ENCODE measurements at regions not wholly inside any gene's neighbourhood (a gene's known extent, or its start where the extent isn't known, plus 50 kb on each side); places are given as distances from the start of the nearest gene placed in this dataset.

DNA sequence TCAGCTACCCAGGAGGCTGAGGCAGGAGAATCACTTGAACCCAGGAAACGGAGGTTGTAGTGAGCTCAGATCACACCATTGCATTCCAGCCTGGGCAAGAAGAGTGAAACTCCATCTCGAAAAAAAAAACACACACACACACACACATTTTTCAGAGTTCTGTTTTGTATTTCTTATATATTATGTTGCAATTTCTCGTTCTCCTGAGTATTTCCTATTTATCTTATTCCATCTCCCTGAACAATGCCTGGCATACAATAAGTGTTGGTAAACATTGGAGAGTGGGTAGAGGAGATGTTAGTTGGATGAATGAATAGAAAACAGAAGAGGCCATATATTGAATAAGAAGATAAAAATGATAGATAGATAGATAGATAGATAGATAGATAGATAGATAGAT, 167.8 kb upstream of the CDH5 start (continued):
- TF ChIP-seq SRF (IDR thresholded peaks at IDR 0.05; ENCODE audit: low read depth) (no peak), YY1 (IDR thresholded peaks at IDR 0.05; ENCODE audit: extremely low read depth, insufficient replicate concordance, low read depth, low read length) (no peak)

DNA sequence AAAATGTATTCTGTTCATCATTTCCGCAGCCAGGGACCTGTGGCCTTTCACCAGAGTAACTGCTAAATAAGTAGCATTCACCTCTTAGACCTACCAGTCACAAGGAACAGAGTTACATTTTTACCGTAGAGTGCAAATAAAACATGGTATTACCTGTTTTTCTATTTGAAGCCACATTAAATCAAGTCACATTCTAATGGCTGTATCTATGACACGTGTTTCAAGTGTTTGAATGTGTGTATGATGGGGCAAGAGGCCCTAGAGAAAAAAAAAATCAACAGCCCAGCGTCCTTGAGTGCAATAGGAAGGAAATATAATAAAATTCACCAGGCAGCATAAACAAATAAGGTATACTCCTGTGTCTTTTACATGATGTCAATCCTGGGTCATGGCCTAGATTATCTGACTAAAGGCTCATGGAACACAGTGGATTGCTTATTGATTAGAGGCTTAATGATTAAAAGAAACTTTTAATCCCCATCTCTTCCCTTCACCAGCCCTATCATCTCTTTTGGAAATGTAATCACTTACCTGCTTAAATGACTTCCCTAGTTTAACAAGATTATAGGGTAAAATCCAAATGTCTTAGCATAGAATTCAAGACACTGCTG, 168.7 kb upstream of the CDH5 start:
- RAD21 ChIA-PET (ENCODE audit: low non-redundant PET in 1 of 2, low total read pairs in 2 of 2, uncharacterized antibody in 2 of 2, unreplicated experiment in 2 of 2) = no interaction called here
- Histone ChIP-seq H3K79me2 (ENCODE audit: insufficient read depth, low read length) (no peaks in the 10 kb centered on the region), H3K4me3 (replicated peaks in 1 of 2; ENCODE audit: low read depth in 1 of 2, low read length in 2 of 2) (no peak overlapping the region), H2AFZ (ENCODE audit: low read depth, low read length, poor library complexity, severe bottlenecking) (no peak overlapping the region), H3K9ac (ENCODE audit: low read length) (no peak overlapping the region), H3K27ac (ENCODE audit: low read depth, low read length) (no peak overlapping the region), H3K36me3 (ENCODE audit: control insufficient read depth in 1 of 2, insufficient read depth in 2 of 2, low read length in 2 of 2) (no peaks in the 10 kb centered on the region), H3K27me3 (ENCODE audit: insufficient read depth, low read length) (peaks cover 9% of the 10 kb centered on the region), H3K9me2 (ENCODE audit: insufficient read depth) (no peaks in the 10 kb centered on the region), H4K20me1 (ENCODE audit: insufficient read depth) (no peaks in the 10 kb centered on the region), H3K9me3 (ENCODE audit: control insufficient read depth in 1 of 2, insufficient read depth in 1 of 2, low read depth in 1 of 2, low read length in 2 of 2) (no peaks in the 10 kb centered on the region), H3K4me1 (ENCODE audit: control insufficient read depth in 1 of 2, insufficient read depth in 2 of 2, low read length in 2 of 2) (no peaks in the 10 kb centered on the region), H3K4me2 (ENCODE audit: low read length) (no peak overlapping the region)
- POLR2A ChIA-PET = no interaction called here
- no TSS peak for BruUV-seq (replicated peaks)
- TF ChIP-seq ELF1 (IDR thresholded peaks at IDR 0.05; ENCODE audit: borderline replicate concordance, low read depth) (no peak), ZNF274 (IDR thresholded peaks at IDR 0.05; ENCODE audit: low read depth, low read length) (no peak), ZBTB33 (IDR thresholded peaks at IDR 0.05; ENCODE audit: extremely low read depth, insufficient replicate concordance, low read length) (no peak), SP1 (IDR thresholded peaks at IDR 0.05; ENCODE audit: low read depth) (no peak), POLR2A (IDR thresholded peaks at IDR 0.05; ENCODE audit: borderline replicate concordance, extremely low read depth, insufficient read depth, insufficient read length) (no peak), FOSL1 (IDR thresholded peaks at IDR 0.05; ENCODE audit: low read depth) (no peak), RAD21 (IDR thresholded peaks at IDR 0.05; ENCODE audit: low read depth) (no peak), SRF (IDR thresholded peaks at IDR 0.05; ENCODE audit: low read depth) (no peak), YY1 (IDR thresholded peaks at IDR 0.05; ENCODE audit: extremely low read depth, insufficient replicate concordance, low read depth, low read length) (no peak), CBX3 (IDR thresholded peaks at IDR 0.05; ENCODE audit: low read depth) (no peak), POLR2AphosphoS5 (IDR thresholded peaks at IDR 0.05; ENCODE audit: low read depth, low read length) (no peak), TCF7L2 (IDR thresholded peaks at IDR 0.05; ENCODE audit: borderline replicate concordance, extremely low read depth, insufficient read depth, insufficient read length) (no peak), ZFX (IDR thresholded peaks at IDR 0.05) (no peak)
- TF ChIP-seq, protein P1, sequence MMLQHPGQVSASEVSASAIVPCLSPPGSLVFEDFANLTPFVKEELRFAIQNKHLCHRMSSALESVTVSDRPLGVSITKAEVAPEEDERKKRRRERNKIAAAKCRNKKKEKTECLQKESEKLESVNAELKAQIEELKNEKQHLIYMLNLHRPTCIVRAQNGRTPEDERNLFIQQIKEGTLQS (IDR thresholded peaks at IDR 0.05) = no peak
- TF ChIP-seq, protein P2, sequence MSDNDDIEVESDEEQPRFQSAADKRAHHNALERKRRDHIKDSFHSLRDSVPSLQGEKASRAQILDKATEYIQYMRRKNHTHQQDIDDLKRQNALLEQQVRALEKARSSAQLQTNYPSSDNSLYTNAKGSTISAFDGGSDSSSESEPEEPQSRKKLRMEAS (IDR thresholded peaks at IDR 0.05) = no peak
- TF ChIP-seq, protein P3, sequence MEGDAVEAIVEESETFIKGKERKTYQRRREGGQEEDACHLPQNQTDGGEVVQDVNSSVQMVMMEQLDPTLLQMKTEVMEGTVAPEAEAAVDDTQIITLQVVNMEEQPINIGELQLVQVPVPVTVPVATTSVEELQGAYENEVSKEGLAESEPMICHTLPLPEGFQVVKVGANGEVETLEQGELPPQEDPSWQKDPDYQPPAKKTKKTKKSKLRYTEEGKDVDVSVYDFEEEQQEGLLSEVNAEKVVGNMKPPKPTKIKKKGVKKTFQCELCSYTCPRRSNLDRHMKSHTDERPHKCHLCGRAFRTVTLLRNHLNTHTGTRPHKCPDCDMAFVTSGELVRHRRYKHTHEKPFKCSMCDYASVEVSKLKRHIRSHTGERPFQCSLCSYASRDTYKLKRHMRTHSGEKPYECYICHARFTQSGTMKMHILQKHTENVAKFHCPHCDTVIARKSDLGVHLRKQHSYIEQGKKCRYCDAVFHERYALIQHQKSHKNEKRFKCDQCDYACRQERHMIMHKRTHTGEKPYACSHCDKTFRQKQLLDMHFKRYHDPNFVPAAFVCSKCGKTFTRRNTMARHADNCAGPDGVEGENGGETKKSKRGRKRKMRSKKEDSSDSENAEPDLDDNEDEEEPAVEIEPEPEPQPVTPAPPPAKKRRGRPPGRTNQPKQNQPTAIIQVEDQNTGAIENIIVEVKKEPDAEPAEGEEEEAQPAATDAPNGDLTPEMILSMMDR (IDR thresholded peaks at IDR 0.05 in 2 of 3, conservative IDR thresholded peaks at IDR 0.05 in 1 of 3; ENCODE audit: borderline replicate concordance in 1 of 3, insufficient read depth in 1 of 3, low read depth in 2 of 3, low read length in 2 of 3) = no peak
- intact Hi-C loops (cut with micrococcal nuclease) = no loop called here
- CTCF ChIA-PET = no interaction called here
- ATAC-seq (no peak), DNase-seq (ENCODE audit: low read depth, low spot score) (no peak)
